MM.1S (cell line): ENCODE measurements at regions not wholly inside any gene's neighbourhood (a gene's known extent, or its start where the extent isn't known, plus 50 kb on each side); places are given as distances from the start of the nearest gene placed in this dataset.

Source experiments
- CTCF ChIP-seq: fragments of 300-600 bp; sonication (generic); IDR thresholded peaks from 2 replicates; pipeline ENCODE4 v1.5.1; 2016; ENCODE audit warnings: antibody characterized with exemption, low read length, mixed read lengths
- EZH2 ChIP-seq: fragments of 300-600 bp; sonication (generic); optimal IDR thresholded peaks from 2 replicates; pipeline ENCODE3; 2017; ENCODE audit warnings: low read depth, mild to moderate bottlenecking, antibody characterized with exemption, low read length, mixed read lengths
- EZH2phosphoT487 ChIP-seq: fragments of 300-600 bp; sonication (generic); IDR thresholded peaks from 2 replicates; pipeline ENCODE4 v1.6.1; 2018; ENCODE audit warnings: antibody characterized with exemption, low read length

GRCh38 chr5:22947921-22948320, 94.8 kb upstream of the CDH12 start:
- TF ChIP-seq EZH2 (no peak), CTCF (no peak), EZH2phosphoT487 (no peak)
